ENCODE measurements at regions not wholly inside any gene's neighbourhood (a gene's known extent, or its start where the extent isn't known, plus 50 kb on each side); places are given as distances from the start of the nearest gene placed in this dataset.

- Histone ChIP-seq H3K27me3 (ENCODE audit: control insufficient read depth in 2 of 2, insufficient read depth in 2 of 2, low read length in 2 of 2) (no peaks in the 10 kb centered on the region), H3K36me3 (ENCODE audit: control insufficient read depth in 2 of 3, insufficient read depth in 3 of 3, low read length in 3 of 3) (no peaks in the 10 kb centered on the region), H3K9me3 (ENCODE audit: control insufficient read depth in 2 of 3, low read length in 3 of 3) (no peaks in the 10 kb centered on the region), H3K4me1 (ENCODE audit: control insufficient read depth in 2 of 2, insufficient read depth in 2 of 2, low read length in 2 of 2) (no peaks in the 10 kb centered on the region), H3K27ac (ENCODE audit: low read depth, low read length) (no peak overlapping the region), H3K4me3 (ENCODE audit: low read length) (no peak overlapping the region)
- H3K27ac Mint-ChIP-seq, result no peak overlapping the region
- H3K4me1 Mint-ChIP-seq, result no peaks in the 10 kb centered on the region
- H3K9me3 Mint-ChIP-seq, result peaks cover 0 to 31% (median 16%) of the 10 kb centered on the region in 11 donors
- no peak overlapping the region for H3K4me3 Mint-ChIP-seq
- no peaks in the 10 kb centered on the region for H3K36me3 Mint-ChIP-seq
- ATAC-seq (no peak), DNase-seq (no peak)
- CTCF ChIA-PET, result no interaction called here
- intact Hi-C loops (cut with micrococcal nuclease), result no loop called here
- POLR2A ChIA-PET, result no interaction called here
- no peaks in the 10 kb centered on the region for H3K27me3 Mint-ChIP-seq
Observed at GRCh38 chr15:46496491-46497115, 861.8 kb downstream of the SQOR start.

- H3K36me3 Mint-ChIP-seq, result no peaks in the 10 kb centered on the region
- H3K9me3 Mint-ChIP-seq, result peaks cover 0 to 15% (median 4%) of the 10 kb centered on the region in 11 donors
- no peaks in the 10 kb centered on the region for H3K4me1 ChIP-seq (ENCODE audit: control insufficient read depth in 2 of 2, insufficient read depth in 2 of 2, low read length in 2 of 2)
- no peak overlapping the region for H3K4me3 Mint-ChIP-seq
- no peaks in the 10 kb centered on the region for H3K36me3 ChIP-seq (ENCODE audit: control insufficient read depth in 2 of 3, insufficient read depth in 3 of 3, low read length in 3 of 3)
- no peak overlapping the region for H3K27ac ChIP-seq (ENCODE audit: low read depth, low read length)
- H3K9me3 ChIP-seq (ENCODE audit: control insufficient read depth in 2 of 3, low read length in 3 of 3), result no peaks in the 10 kb centered on the region
- DNase-seq (no peak), ATAC-seq (no peak)
- H3K4me3 ChIP-seq (ENCODE audit: low read length), result no peak overlapping the region
- H3K27me3 ChIP-seq (ENCODE audit: control insufficient read depth in 2 of 2, insufficient read depth in 2 of 2, low read length in 2 of 2), result no peaks in the 10 kb centered on the region
- no peaks in the 10 kb centered on the region for H3K27me3 Mint-ChIP-seq
- intact Hi-C loops (cut with micrococcal nuclease), result no loop called here
- no peak overlapping the region for H3K27ac Mint-ChIP-seq
- ChIA-PET POLR2A (no interaction called here), CTCF (no interaction called here)
- H3K4me1 Mint-ChIP-seq, result no peaks in the 10 kb centered on the region
Observed at GRCh38 chr15:46502667-46503066, 867.8 kb downstream of the SQOR start.

GRCh38 chr15:46518381-46518780, 883.6 kb downstream of the SQOR start:
- Mint-ChIP-seq H3K27ac (no peak overlapping the region), H3K36me3 (no peaks in the 10 kb centered on the region), H3K4me1 (no peaks in the 10 kb centered on the region), H3K27me3 (peaks cover 0 to 3% (median 0%) of the 10 kb centered on the region in 5 donors), H3K4me3 (no peak overlapping the region), H3K9me3 (peaks cover 0 to 21% (median 6%) of the 10 kb centered on the region in 11 donors)
- intact Hi-C loops (cut with micrococcal nuclease), result no loop called here
- ChIA-PET POLR2A (no interaction called here), CTCF (no interaction called here)
- no peak for ATAC-seq
- Histone ChIP-seq H3K4me3 (ENCODE audit: low read length) (no peak overlapping the region), H3K27ac (ENCODE audit: low read depth, low read length) (no peak overlapping the region), H3K4me1 (ENCODE audit: control insufficient read depth in 2 of 2, insufficient read depth in 2 of 2, low read length in 2 of 2) (no peaks in the 10 kb centered on the region), H3K36me3 (ENCODE audit: control insufficient read depth in 2 of 3, insufficient read depth in 3 of 3, low read length in 3 of 3) (no peaks in the 10 kb centered on the region), H3K27me3 (ENCODE audit: control insufficient read depth in 2 of 2, insufficient read depth in 2 of 2, low read length in 2 of 2) (no peaks in the 10 kb centered on the region), H3K9me3 (ENCODE audit: control insufficient read depth in 2 of 3, low read length in 3 of 3) (peaks cover 0 to 4% (median 0%) of the 10 kb centered on the region in 3 experiments)
- DNase-seq, result no peak

DNA sequence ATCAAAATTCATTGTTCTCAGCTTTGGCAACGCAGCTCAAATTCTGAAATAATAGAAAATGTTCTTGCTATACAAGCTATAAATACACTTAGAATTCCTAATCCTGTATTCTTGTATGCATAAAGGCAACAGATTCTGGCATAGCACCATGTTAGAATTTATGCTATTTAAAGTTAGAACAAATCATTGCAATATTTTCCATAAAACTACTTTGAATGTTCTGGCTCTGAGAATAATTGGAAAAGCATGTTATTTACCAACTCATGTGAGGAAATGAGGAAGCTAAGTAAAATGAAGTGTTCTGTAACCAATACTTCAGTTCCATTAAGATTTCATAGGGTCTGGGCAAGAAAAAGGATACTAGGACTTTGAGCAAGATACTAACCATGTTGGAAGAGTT, 888.9 kb downstream of the SQOR start:
- no peaks in the 10 kb centered on the region for H3K4me1 ChIP-seq (ENCODE audit: control insufficient read depth in 2 of 2, insufficient read depth in 2 of 2, low read length in 2 of 2)
- intact Hi-C loops (cut with micrococcal nuclease), result no loop called here
- Mint-ChIP-seq H3K4me3 (no peak overlapping the region), H3K36me3 (no peaks in the 10 kb centered on the region), H3K27me3 (peaks cover 0 to 2% (median 0%) of the 10 kb centered on the region in 5 donors), H3K4me1 (no peaks in the 10 kb centered on the region), H3K9me3 (peaks cover 0 to 18% (median 5%) of the 10 kb centered on the region in 11 donors), H3K27ac (no peak overlapping the region)
- H3K9me3 ChIP-seq (ENCODE audit: control insufficient read depth in 2 of 3, low read length in 3 of 3), result no peaks in the 10 kb centered on the region
- DNase-seq (no peak), ATAC-seq (no peak)
- H3K27me3 ChIP-seq (ENCODE audit: control insufficient read depth in 2 of 2, insufficient read depth in 2 of 2, low read length in 2 of 2), result no peaks in the 10 kb centered on the region
- no peak overlapping the region for H3K27ac ChIP-seq (ENCODE audit: low read depth, low read length)
- no peaks in the 10 kb centered on the region for H3K36me3 ChIP-seq (ENCODE audit: control insufficient read depth in 2 of 3, insufficient read depth in 3 of 3, low read length in 3 of 3)
- ChIA-PET POLR2A (no interaction called here), CTCF (interaction anchor here (0.6 kb wide), 1 partner anchor 12 kb away, joined by 3 read pairs; no protein-coding TSS in a partner anchor)
- H3K4me3 ChIP-seq (ENCODE audit: low read length), result no peak overlapping the region

- Mint-ChIP-seq H3K4me3 (no peak overlapping the region), H3K9me3 (peaks cover 0 to 15% (median 1%) of the 10 kb centered on the region in 11 donors), H3K36me3 (no peaks in the 10 kb centered on the region), H3K27me3 (no peaks in the 10 kb centered on the region), H3K27ac (no peak overlapping the region), H3K4me1 (no peaks in the 10 kb centered on the region)
- H3K4me3 ChIP-seq (ENCODE audit: low read length), result no peak overlapping the region
- POLR2A ChIA-PET, result no interaction called here
- DNase-seq, result no peak
- H3K36me3 ChIP-seq (ENCODE audit: control insufficient read depth in 2 of 3, insufficient read depth in 3 of 3, low read length in 3 of 3), result no peaks in the 10 kb centered on the region
- H3K27ac ChIP-seq (ENCODE audit: low read depth, low read length), result no peak overlapping the region
- intact Hi-C loops (cut with micrococcal nuclease), result no loop called here
- CTCF ChIA-PET, result no interaction called here
- no peaks in the 10 kb centered on the region for H3K9me3 ChIP-seq (ENCODE audit: control insufficient read depth in 2 of 3, low read length in 3 of 3)
- ATAC-seq, result no peak
- no peaks in the 10 kb centered on the region for H3K27me3 ChIP-seq (ENCODE audit: control insufficient read depth in 2 of 2, insufficient read depth in 2 of 2, low read length in 2 of 2)
- no peaks in the 10 kb centered on the region for H3K4me1 ChIP-seq (ENCODE audit: control insufficient read depth in 2 of 2, insufficient read depth in 2 of 2, low read length in 2 of 2)
Observed at GRCh38 chr15:46525984-46526725, 891.3 kb downstream of the SQOR start.

DNA sequence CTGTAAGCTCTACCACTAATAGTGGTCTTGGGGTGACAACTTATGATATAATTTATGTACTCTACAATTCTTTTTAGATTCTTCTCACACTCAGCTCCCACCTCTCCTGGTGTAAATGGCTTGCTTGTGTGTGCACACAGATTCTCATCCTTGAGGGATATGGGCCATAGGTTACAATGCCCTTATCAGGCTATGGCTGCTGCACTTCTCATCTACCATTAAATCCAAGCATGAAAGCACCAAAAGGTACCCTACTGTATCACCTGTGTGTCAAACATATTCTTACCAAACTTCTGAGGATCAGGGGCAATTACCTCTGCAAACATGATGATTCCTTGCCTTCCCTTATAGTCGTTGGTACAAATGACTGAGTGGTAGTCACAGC, 891.9 kb downstream of the SQOR start:
- CTCF ChIA-PET, result no interaction called here
- H3K4me3 Mint-ChIP-seq, result no peak overlapping the region
- ATAC-seq (no peak), DNase-seq (no peak)
- Histone ChIP-seq H3K27ac (ENCODE audit: low read depth, low read length) (no peak overlapping the region), H3K9me3 (ENCODE audit: control insufficient read depth in 2 of 3, low read length in 3 of 3) (no peaks in the 10 kb centered on the region), H3K4me3 (ENCODE audit: low read length) (no peak overlapping the region), H3K36me3 (ENCODE audit: control insufficient read depth in 2 of 3, insufficient read depth in 3 of 3, low read length in 3 of 3) (no peaks in the 10 kb centered on the region), H3K27me3 (ENCODE audit: control insufficient read depth in 2 of 2, insufficient read depth in 2 of 2, low read length in 2 of 2) (no peaks in the 10 kb centered on the region), H3K4me1 (ENCODE audit: control insufficient read depth in 2 of 2, insufficient read depth in 2 of 2, low read length in 2 of 2) (no peaks in the 10 kb centered on the region)
- H3K9me3 Mint-ChIP-seq, result peaks cover 0 to 15% (median 1%) of the 10 kb centered on the region in 11 donors
- intact Hi-C loops (cut with micrococcal nuclease), result no loop called here
- no peaks in the 10 kb centered on the region for H3K27me3 Mint-ChIP-seq
- no peak overlapping the region for H3K27ac Mint-ChIP-seq
- POLR2A ChIA-PET, result no interaction called here
- H3K4me1 Mint-ChIP-seq, result no peaks in the 10 kb centered on the region
- H3K36me3 Mint-ChIP-seq, result no peaks in the 10 kb centered on the region

GRCh38 chr15:46543626-46544025, 908.8 kb downstream of the SQOR start:
- Histone ChIP-seq H3K4me3 (ENCODE audit: low read length) (no peak overlapping the region), H3K9me3 (ENCODE audit: control insufficient read depth in 2 of 3, low read length in 3 of 3) (no peaks in the 10 kb centered on the region), H3K27me3 (ENCODE audit: control insufficient read depth in 2 of 2, insufficient read depth in 2 of 2, low read length in 2 of 2) (no peaks in the 10 kb centered on the region), H3K27ac (ENCODE audit: low read depth, low read length) (no peak overlapping the region), H3K4me1 (ENCODE audit: control insufficient read depth in 2 of 2, insufficient read depth in 2 of 2, low read length in 2 of 2) (no peaks in the 10 kb centered on the region), H3K36me3 (ENCODE audit: control insufficient read depth in 2 of 3, insufficient read depth in 3 of 3, low read length in 3 of 3) (no peaks in the 10 kb centered on the region)
- Mint-ChIP-seq H3K4me3 (no peak overlapping the region), H3K9me3 (peaks cover 3 to 23% (median 12%) of the 10 kb centered on the region in 11 donors), H3K27ac (no peak overlapping the region), H3K36me3 (peaks cover 0 to 5% (median 0%) of the 10 kb centered on the region in 5 donors), H3K27me3 (peaks cover 0 to 3% (median 0%) of the 10 kb centered on the region in 5 donors), H3K4me1 (no peaks in the 10 kb centered on the region)
- no peak for DNase-seq
- ATAC-seq, result no peak
- ChIA-PET CTCF (no interaction called here), POLR2A (no interaction called here)
- intact Hi-C loops (cut with micrococcal nuclease), result no loop called here

All from naive thymus-derived CD4-positive, alpha-beta T cell (primary cell).